HG02973 (cell line): ENCODE measurements at regions not wholly inside any gene's neighbourhood (a gene's known extent, or its start where the extent isn't known, plus 50 kb on each side); places are given as distances from the start of the nearest gene placed in this dataset.
"Not testable (repeated sequence)": the region's sequence is repeated elsewhere in the genome, so short reads cannot be mapped to it uniquely, and the experiment has no call there.

Experiments used
- ATAC-seq: cut with Tn5 transposase; IDR thresholded peaks from one replicate; pipeline ENCODE4 v1.9.1; 2021; ENCODE audit warnings: moderate library complexity; ENCODE audit not compliant: unreplicated experiment

GRCh38 chr5:60546207-60546606, 153.8 kb downstream of the DEPDC1B start:
- no peak for ATAC-seq

- no peak for ATAC-seq
Observed at GRCh38 chr5:60545551-60545950, 154.4 kb downstream of the DEPDC1B start.

GRCh38 chr5:60544142-60544541, 155.8 kb downstream of the DEPDC1B start:
- ATAC-seq = no peak

- ATAC-seq = peak; percentile 14
Observed at GRCh38 chr5:60541980-60542379, 158.0 kb downstream of the DEPDC1B start.

GRCh38 chr5:60540856-60541805, 158.8 kb downstream of the DEPDC1B start:
- peak; percentile 84 for ATAC-seq

- no peak for ATAC-seq
Observed at GRCh38 chr5:60538955-60539866, 160.8 kb downstream of the DEPDC1B start.

GRCh38 chr5:60538426-60538825, 161.5 kb downstream of the DEPDC1B start:
- no peak for ATAC-seq

- ATAC-seq = no peak
Observed at GRCh38 chr5:60535951-60536350, 164.0 kb downstream of the DEPDC1B start.

GRCh38 chr5:60535198-60535597, 164.8 kb downstream of the DEPDC1B start:
- no peak for ATAC-seq

GRCh38 chr5:60533789-60534188, 166.2 kb downstream of the DEPDC1B start:
- no peak for ATAC-seq

- not testable (repeated sequence) for ATAC-seq
Observed at GRCh38 chr5:60532796-60533195, 167.2 kb downstream of the DEPDC1B start.

- ATAC-seq = not testable (repeated sequence)
Observed at GRCh38 chr5:60530144-60530848, 169.7 kb downstream of the DEPDC1B start.

- no peak for ATAC-seq
Observed at GRCh38 chr5:60529001-60529400, 171.0 kb downstream of the DEPDC1B start.

GRCh38 chr5:60527072-60527471, 172.9 kb downstream of the DEPDC1B start:
- ATAC-seq = no peak

GRCh38 chr5:60526336-60526875, 173.6 kb downstream of the DEPDC1B start:
- no peak for ATAC-seq

- ATAC-seq = peak; percentile 83
Observed at GRCh38 chr5:60522292-60522905, 177.6 kb downstream of the DEPDC1B start.

- peak; percentile 52 for ATAC-seq
Observed at GRCh38 chr5:60521376-60522291, 178.3 kb downstream of the DEPDC1B start.

GRCh38 chr5:60520451-60521227, 179.3 kb downstream of the DEPDC1B start:
- ATAC-seq = no peak
